GM08714 (cell line): ENCODE measurements at regions not wholly inside any gene's neighbourhood (a gene's known extent, or its start where the extent isn't known, plus 50 kb on each side); places are given as distances from the start of the nearest gene placed in this dataset.

Experiments used
- H3K4me3 ChIP-seq: fragments of 200-500 bp; sonication (Bioruptor generic); 2 replicates; pipeline ENCODE4 v1.5.1; 2014; ENCODE audit warnings: mild to moderate bottlenecking, low read length, inconsistent platforms
- ZNF274 ChIP-seq: IDR thresholded peaks from 2 replicates; pipeline ENCODE4 v1.6.1; 2012; ENCODE audit warnings: mild to moderate bottlenecking, low read depth, low read length

DNA sequence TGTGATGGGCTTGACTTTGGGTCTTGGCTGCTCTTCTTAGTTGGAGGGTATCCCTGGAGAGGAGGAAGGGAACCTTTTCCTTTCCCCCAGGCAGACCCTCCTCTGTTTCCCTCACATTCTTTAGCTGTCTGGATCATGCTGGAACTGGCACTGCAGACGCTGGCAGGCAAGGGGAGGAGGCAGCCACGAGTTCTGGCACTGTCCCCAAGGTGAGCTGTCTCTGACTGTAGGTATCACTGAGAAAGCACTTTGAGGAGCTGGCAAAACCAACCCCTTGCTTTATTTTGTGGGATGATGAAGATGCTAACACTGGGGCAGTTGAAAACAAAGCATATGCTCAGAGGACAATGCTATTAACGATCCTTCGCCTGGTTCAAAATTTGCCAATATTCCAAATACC is 175.0 kb downstream of the SOX2 start:
- no peak for TF ChIP-seq ZNF274
- H3K4me3 ChIP-seq: no peak overlapping the region

GRCh38 chr3:181887685-181888084 is 176.0 kb downstream of the SOX2 start:
- TF ChIP-seq ZNF274: no peak
- H3K4me3 ChIP-seq: no peak overlapping the region

DNA sequence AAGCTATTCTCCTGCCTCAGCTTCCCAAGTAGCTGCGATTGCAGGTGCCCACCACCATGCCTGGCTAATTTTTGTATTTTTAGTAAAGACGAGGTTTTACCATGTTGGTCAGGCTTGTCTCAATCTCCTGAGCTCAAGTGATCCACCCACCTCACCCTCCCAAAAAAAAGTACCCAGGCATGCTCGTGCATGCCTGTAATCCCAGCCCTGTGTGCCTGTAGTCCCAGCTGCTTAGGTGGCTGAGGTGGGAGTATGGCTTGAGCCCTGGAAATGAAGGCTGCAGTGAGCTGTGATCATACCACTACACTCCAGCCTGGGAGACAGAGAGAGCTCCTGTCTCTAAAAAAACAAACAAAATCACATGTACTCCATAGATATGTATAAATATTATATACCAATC is 176.5 kb downstream of the SOX2 start:
- no peak for TF ChIP-seq ZNF274
- no peak overlapping the region for H3K4me3 ChIP-seq

GRCh38 chr3:181892848-181893247 is 181.1 kb downstream of the SOX2 start:
- H3K4me3 ChIP-seq: no peak overlapping the region
- no peak for TF ChIP-seq ZNF274

DNA sequence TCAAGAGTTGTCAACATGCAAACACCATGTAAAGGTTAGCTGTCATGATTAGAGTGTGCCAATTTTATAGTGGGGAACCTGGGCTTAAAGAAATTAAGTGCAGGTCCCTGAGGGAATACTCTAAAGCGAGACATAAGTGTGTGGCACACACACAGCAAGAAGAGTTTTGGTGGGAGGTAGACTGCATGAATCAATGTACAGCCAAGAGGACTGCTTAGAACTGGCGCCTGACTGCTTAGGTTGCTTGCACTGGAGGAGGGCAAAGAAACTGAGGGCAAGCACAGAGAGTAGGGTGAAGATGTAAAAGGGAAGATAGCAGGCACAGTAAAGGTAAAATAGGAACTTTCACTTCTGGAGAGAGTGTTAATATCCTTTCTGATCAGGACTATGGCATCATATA is 184.9 kb downstream of the SOX2 start:
- TF ChIP-seq ZNF274: no peak
- H3K4me3 ChIP-seq: no peak overlapping the region

GRCh38 chr3:181899702-181900101 is 188.0 kb downstream of the SOX2 start:
- no peak for TF ChIP-seq ZNF274
- no peak overlapping the region for H3K4me3 ChIP-seq

DNA sequence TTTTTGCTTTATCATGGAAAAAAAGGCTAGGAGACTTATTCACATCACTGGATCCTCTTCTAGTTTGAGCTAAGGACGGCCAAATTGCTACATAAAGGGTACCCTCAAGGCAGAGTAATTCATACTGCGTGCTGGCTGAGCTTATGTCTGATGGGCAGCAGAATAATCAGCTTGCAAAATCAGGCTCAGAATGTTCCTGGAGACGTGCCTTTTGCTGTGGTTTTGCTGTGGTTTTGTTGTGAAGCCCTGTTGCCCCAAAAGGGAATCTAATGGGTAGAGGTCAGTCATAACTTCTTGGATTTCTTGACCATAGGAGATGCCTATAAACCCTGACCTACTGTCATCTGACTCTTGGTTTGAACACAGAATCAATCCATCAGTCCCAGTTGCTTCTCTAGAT is 189.9 kb downstream of the SOX2 start:
- no peak overlapping the region for H3K4me3 ChIP-seq
- no peak for TF ChIP-seq ZNF274

- H3K4me3 ChIP-seq: no peak overlapping the region
- no peak for TF ChIP-seq ZNF274
Measured at GRCh38 chr3:181906338-181906737, 194.6 kb downstream of the SOX2 start.

GRCh38 chr3:181909241-181909640 is 197.5 kb downstream of the SOX2 start:
- no peak for TF ChIP-seq ZNF274

GRCh38 chr3:181912384-181912783 is 200.7 kb downstream of the SOX2 start:
- TF ChIP-seq ZNF274: no peak

More at GRCh38 chr3:181909241-181909640, 197.5 kb downstream of the SOX2 start:
- H3K4me3 ChIP-seq: no peak overlapping the region

GRCh38 chr3:181913254-181913653 is 201.5 kb downstream of the SOX2 start:
- TF ChIP-seq ZNF274: no peak
- H3K4me3 ChIP-seq: no peak overlapping the region

More at GRCh38 chr3:181912384-181912783, 200.7 kb downstream of the SOX2 start:
- H3K4me3 ChIP-seq: no peak overlapping the region

DNA sequence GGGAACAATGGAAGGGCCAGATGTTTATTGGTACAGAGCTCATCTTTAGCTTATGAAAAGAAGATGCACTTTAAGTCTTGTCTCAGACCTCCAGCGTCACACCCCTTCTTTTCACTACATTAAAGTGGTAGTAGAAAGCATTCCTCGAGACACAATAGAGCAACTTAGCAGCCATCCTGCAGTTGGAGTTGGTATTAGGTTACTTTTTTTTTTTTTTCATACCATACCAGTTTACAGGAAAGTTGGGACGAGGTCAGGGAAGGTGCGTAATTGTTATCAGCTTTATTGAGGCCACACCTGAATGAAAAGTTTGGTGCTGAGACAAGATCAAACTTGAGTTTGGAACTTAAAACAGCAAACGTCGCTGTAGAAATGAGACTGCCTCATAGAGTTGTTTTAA is 203.8 kb downstream of the SOX2 start:
- TF ChIP-seq ZNF274: no peak
- H3K4me3 ChIP-seq: no peak overlapping the region

GRCh38 chr3:181916013-181916412 is 204.3 kb downstream of the SOX2 start:
- no peak overlapping the region for H3K4me3 ChIP-seq
- no peak for TF ChIP-seq ZNF274

DNA sequence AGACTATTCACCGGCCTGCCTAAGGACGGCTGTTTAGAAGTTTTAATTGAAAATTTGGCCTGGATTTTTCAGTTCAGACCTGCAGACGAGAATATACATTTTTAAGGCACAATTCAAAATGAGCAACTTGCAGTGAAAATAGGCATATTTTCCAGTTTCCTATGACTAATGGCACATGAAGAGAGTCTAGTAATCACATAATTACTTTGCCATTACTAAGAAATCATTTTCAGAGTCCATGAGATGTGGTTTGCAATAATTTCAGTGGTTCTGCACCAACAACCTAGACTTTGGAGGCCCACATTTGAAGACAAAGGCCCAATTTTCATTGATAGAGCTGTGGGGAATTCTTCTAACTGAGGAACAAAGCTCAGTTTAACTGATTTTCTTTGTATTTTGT is 205.3 kb downstream of the SOX2 start:
- no peak overlapping the region for H3K4me3 ChIP-seq
- no peak for TF ChIP-seq ZNF274

- TF ChIP-seq ZNF274: no peak
- H3K4me3 ChIP-seq: no peak overlapping the region
Measured at GRCh38 chr3:181919375-181919774, 207.7 kb downstream of the SOX2 start.

- no peak for TF ChIP-seq ZNF274
Measured at GRCh38 chr3:181920409-181920808, 208.7 kb downstream of the SOX2 start.

More at GRCh38 chr3:181920409-181920808, 208.7 kb downstream of the SOX2 start:
- no peak overlapping the region for H3K4me3 ChIP-seq
